Activated B cell treated with CpG ODN at 0.5 μM for 24 hours (primary cell): ENCODE measurements at regions not wholly inside any gene's neighbourhood (a gene's known extent, or its start where the extent isn't known, plus 50 kb on each side); places are given as distances from the start of the nearest gene placed in this dataset.

ENCODE experiments used
- ATAC-seq: fragments of 200-7000 bp; cut with Tn5 transposase; one replicate; pipeline ENCODE4 v1.10.0; 2021; ENCODE audit warnings: low read depth, mild to moderate bottlenecking, moderate library complexity
- CTCF ChIA-PET: fragments of 350-600 bp; sonication (Branson Sonifier 250); formaldehyde crosslinking; loops from one replicate; lab custom pipeline; 2021; ENCODE audit warnings: antibody characterized with exemption; lab: Charles Lee
- POLR2A ChIA-PET: fragments of 350-600 bp; sonication (Branson Sonifier 250); formaldehyde crosslinking; loops from one replicate; lab custom pipeline; 2021; ENCODE audit warnings: antibody characterized with exemption; lab: Charles Lee
- DNase-seq: peaks from one replicate; pipeline ENCODE4 v3.0.0; 2022
- H3K27ac Mint-ChIP-seq: one replicate; pipeline ENCODE4 v1.8.0; 2020; ENCODE audit warnings: mixed read lengths
- H3K27me3 Mint-ChIP-seq: one replicate; pipeline ENCODE4 v1.8.0; 2021; ENCODE audit warnings: mixed read lengths
- H3K36me3 Mint-ChIP-seq: one replicate; pipeline ENCODE4 v1.8.0; 2021; ENCODE audit warnings: low read depth, mixed read lengths
- H3K4me1 Mint-ChIP-seq: one replicate; pipeline ENCODE4 v1.8.0; 2021; ENCODE audit warnings: mixed read lengths
- H3K4me3 Mint-ChIP-seq: one replicate; pipeline ENCODE4 v1.8.0; 2020; ENCODE audit warnings: mild to moderate bottlenecking, mixed read lengths
- H3K9me3 Mint-ChIP-seq: one replicate; pipeline ENCODE4 v1.8.0; 2020; ENCODE audit warnings: mixed read lengths
- intact Hi-C: fragments of 100-400 bp; cut with micrococcal nuclease; formaldehyde crosslinking; loops from one replicate; pipeline ENCODE4 v1.15.1; 2024
- TF ChIP-seq, protein P1 (sequence below): fragments of 200-600 bp; IDR thresholded peaks from one replicate; pipeline ENCODE4 v1.8.0; 2022; ENCODE audit warnings: antibody characterized with exemption, mild to moderate bottlenecking

DNA sequence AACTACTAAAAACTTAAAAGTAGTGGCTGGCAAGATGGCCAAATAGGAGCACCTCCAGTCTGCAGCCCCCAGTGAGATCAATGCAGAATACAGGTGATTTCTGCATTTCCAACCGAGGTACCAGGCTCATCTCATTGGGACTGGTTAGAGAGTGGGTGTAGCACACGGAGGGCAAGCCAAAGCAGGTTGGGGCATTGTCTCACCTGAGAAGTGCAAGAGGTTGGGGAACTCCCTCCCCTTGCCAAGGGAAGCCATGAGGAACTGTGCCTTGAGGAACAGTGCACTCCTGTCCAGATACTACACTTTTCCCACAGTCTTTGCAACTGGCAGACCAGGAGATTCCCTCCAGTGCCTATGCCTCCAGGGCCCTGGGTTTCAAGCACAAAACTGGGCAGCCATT is 311.1 kb downstream of the PAPSS1 start:
- Mint-ChIP-seq H3K36me3 (no peaks in the 10 kb centered on the region), H3K4me1 (no peaks in the 10 kb centered on the region), H3K27ac (no peak overlapping the region), H3K27me3 (peaks cover 2% of the 10 kb centered on the region), H3K4me3 (no peak overlapping the region), H3K9me3 (peaks cover 9% of the 10 kb centered on the region)
- ATAC-seq (no peak), DNase-seq (no peak)
- ChIA-PET POLR2A (no interaction called here), CTCF (no interaction called here)
- intact Hi-C loops, result no loop called here
- TF ChIP-seq, protein P1, sequence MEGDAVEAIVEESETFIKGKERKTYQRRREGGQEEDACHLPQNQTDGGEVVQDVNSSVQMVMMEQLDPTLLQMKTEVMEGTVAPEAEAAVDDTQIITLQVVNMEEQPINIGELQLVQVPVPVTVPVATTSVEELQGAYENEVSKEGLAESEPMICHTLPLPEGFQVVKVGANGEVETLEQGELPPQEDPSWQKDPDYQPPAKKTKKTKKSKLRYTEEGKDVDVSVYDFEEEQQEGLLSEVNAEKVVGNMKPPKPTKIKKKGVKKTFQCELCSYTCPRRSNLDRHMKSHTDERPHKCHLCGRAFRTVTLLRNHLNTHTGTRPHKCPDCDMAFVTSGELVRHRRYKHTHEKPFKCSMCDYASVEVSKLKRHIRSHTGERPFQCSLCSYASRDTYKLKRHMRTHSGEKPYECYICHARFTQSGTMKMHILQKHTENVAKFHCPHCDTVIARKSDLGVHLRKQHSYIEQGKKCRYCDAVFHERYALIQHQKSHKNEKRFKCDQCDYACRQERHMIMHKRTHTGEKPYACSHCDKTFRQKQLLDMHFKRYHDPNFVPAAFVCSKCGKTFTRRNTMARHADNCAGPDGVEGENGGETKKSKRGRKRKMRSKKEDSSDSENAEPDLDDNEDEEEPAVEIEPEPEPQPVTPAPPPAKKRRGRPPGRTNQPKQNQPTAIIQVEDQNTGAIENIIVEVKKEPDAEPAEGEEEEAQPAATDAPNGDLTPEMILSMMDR, result no peak

DNA sequence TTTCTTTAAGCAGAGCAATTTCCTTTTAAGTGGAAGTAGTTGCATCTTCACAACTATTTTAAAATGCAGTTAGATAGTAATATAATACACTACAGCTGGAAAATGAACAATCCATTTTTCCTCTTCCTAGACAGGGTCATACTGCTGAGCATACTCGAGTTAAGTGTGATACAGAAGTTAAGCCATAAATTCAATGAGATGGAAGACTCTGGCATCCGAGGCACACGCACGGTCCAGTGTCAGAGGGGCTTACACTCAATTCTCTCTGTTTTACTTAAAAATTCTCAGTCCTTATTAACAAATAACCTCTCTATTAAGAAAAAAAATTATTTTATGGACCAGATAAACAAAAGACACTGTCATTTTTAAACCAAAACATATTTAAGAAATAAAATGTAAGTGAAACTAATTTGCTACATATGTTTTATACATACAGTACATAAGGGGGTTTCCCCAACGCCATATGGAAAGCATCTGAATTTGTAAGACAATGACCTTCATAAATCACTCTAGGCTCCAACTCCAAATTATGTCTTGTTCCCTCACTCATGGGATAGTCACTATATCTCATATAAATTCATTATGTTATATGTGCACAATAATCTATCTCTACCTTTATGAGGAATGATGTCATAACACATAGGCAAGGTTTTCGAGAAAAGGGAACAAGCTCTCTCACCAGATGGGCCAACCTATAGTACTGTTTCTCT is 315.3 kb downstream of the PAPSS1 start:
- TF ChIP-seq, protein P1, result no peak
- Mint-ChIP-seq H3K4me3 (no peak overlapping the region), H3K36me3 (no peaks in the 10 kb centered on the region), H3K27ac (no peak overlapping the region), H3K4me1 (no peaks in the 10 kb centered on the region), H3K27me3 (peaks cover 2% of the 10 kb centered on the region), H3K9me3 (peaks cover 2% of the 10 kb centered on the region)
- POLR2A ChIA-PET, result no interaction called here
- CTCF ChIA-PET, result no interaction called here
- no peak for DNase-seq
- no peak for ATAC-seq
- intact Hi-C loops, result no loop called here

DNA sequence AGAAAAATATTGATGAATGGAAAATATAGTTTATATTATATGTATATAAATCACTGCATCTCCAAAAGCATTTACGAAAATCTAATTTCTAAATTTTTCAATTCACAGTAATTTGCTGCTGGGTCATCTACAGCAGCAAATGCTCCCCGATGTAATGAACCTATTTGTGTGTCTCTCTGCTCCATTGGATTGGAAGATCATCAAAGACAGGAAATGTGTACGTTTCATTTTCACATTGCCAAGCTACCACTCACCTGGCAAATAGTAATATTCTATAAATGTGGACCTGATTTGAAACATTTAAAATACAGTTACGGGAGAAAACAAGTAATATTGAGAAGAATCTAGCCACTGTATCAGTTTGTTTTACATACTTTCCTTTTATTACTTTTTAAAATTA is 317.7 kb downstream of the PAPSS1 start:
- ChIA-PET CTCF (no interaction called here), POLR2A (no interaction called here)
- H3K9me3 Mint-ChIP-seq, result no peaks in the 10 kb centered on the region
- intact Hi-C loops, result no loop called here
- no peak overlapping the region for H3K4me3 Mint-ChIP-seq
- no peaks in the 10 kb centered on the region for H3K36me3 Mint-ChIP-seq
- DNase-seq (no peak), ATAC-seq (no peak)
- no peaks in the 10 kb centered on the region for H3K27me3 Mint-ChIP-seq
- TF ChIP-seq, protein P1, result no peak
- H3K27ac Mint-ChIP-seq, result no peak overlapping the region
- H3K4me1 Mint-ChIP-seq, result no peaks in the 10 kb centered on the region

DNA sequence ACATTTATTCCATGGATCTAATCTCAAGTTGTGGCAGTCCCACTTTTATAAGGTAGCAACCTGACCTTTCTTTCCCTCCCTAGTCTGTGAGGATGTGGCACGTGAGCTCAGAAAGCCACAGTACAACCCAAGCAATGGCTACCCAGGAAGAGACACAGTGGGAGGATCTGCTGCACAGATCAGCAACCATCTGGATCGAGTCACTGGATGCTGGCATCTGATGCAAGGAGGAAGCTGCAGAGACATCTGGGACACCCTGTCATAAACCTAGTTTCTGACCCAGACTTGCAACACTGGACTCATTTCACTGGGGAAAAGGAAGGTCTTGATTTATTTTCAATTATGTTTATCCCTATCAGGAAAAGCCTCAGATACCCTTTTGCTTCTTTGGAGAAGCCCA is 327.1 kb downstream of the PAPSS1 start:
- H3K27ac Mint-ChIP-seq, result no peak overlapping the region
- no peak overlapping the region for H3K4me3 Mint-ChIP-seq
- H3K9me3 Mint-ChIP-seq, result no peaks in the 10 kb centered on the region
- CTCF ChIA-PET, result no interaction called here
- no peaks in the 10 kb centered on the region for H3K4me1 Mint-ChIP-seq
- no peaks in the 10 kb centered on the region for H3K36me3 Mint-ChIP-seq
- TF ChIP-seq, protein P1, result no peak
- ATAC-seq (no peak), DNase-seq (no peak)
- intact Hi-C loops, result no loop called here
- POLR2A ChIA-PET, result no interaction called here
- H3K27me3 Mint-ChIP-seq, result no peaks in the 10 kb centered on the region

DNA sequence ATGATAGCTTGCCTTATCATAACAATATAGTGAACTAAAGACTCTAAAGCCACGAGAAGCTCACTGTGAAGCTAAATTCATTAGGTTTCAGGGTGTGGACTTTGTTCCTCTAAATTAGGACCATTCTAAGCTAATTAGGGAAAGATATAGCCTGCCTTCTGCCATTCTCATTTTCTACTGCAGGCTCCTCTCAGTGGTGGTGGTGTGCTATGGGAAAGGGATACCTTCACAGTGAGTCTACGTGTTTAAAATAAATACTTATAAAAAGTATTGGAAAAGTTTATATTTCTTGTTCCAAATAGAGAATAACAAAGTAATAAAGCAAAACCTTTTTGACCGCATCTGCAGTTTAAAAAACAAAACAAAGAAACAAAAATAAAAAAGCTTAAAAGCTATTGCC is 327.7 kb downstream of the PAPSS1 start:
- H3K36me3 Mint-ChIP-seq, result no peaks in the 10 kb centered on the region
- CTCF ChIA-PET, result no interaction called here
- H3K4me1 Mint-ChIP-seq, result no peaks in the 10 kb centered on the region
- no peaks in the 10 kb centered on the region for H3K27me3 Mint-ChIP-seq
- no peak overlapping the region for H3K4me3 Mint-ChIP-seq
- ATAC-seq (no peak), DNase-seq (no peak)
- H3K9me3 Mint-ChIP-seq, result no peaks in the 10 kb centered on the region
- intact Hi-C loops, result no loop called here
- TF ChIP-seq, protein P1, result no peak
- no peak overlapping the region for H3K27ac Mint-ChIP-seq
- POLR2A ChIA-PET, result no interaction called here
